GM19351 (cell line): ENCODE measurements at regions not wholly inside any gene's neighbourhood (a gene's known extent, or its start where the extent isn't known, plus 50 kb on each side); places are given as distances from the start of the nearest gene placed in this dataset.
A peak's percentile ranks its signal among the peaks of the same experiment; 100 is the strongest.
"Not testable (repeated sequence)": the region's sequence is repeated elsewhere in the genome, so short reads cannot be mapped to it uniquely, and the experiment has no call there.

Experiments used
- ATAC-seq: cut with Tn5 transposase; IDR thresholded peaks from one replicate; pipeline ENCODE4 v1.9.1; 2021; ENCODE audit warnings: mild to moderate bottlenecking, moderate library complexity; ENCODE audit not compliant: unreplicated experiment

DNA sequence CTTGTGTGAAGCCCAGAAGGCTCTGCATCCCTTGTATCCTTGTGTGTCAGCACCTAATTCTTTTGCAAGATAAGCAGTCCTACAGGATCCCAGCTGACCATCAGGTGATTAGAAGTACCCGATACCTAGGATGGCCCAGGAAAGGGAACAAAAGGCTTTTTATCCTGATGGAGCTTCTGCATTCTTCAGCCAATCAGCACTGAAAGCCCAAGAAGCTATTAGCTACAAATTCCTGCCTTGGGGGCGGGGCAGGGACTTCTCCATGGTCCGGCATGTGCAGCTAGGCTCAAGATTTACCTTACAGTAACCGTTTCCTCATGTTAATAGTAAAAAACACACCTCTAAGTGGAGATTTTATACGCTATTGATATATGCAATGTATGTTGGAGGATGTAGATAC, 264.6 kb upstream of the THUMPD2 start:
- no peak for ATAC-seq

GRCh38 chr2:40043191-40043590, 264.1 kb upstream of the THUMPD2 start:
- no peak for ATAC-seq

DNA sequence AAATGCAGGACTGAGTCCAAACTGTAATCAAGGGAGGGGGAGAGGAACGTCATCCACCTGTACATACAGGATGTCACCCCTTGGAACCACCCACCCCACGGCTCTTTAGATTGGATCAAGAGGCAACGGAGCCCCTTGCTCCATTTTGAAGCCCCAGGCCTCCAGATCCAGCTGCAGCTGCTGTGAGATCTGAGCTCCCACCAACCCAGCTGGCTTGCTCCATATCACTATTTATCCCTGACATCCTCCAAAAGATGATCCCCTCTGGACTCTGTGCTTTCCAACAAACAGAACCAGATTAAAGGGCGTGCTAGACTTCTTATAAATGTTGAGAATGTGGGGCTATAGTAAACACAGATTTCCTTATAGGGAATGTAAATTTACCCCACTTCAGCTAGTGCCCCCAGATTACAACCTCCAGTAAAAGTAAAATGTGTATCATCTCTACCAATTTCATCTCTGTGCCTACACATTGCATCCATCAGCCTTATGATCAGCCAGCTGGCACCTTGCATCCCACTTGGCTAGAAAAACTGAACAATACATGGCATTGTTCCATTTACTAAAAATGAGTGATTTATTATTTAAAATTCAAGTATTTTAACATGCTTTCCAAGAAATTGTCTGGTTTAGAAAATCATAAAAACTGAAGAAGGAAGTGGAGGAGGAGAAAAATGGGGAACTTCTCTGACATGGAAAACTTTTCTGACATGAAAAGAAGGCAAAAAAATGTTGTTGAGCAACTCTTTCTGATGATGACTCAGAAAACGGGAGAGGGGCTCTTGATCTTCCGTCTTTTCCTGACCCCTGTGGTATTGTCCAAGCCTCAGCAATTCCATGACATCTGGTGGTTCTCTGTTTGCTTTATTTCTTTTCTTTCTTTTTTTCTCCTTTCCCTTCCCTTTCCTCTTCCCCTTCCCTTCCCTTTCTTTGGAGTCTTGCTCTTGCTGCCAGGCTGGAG, 262.6 kb upstream of the THUMPD2 start:
- ATAC-seq, result no peak

- ATAC-seq, result no peak
These were observed 260.5 kb upstream of the THUMPD2 start for GRCh38 chr2:40039549-40039948.

GRCh38 chr2:40038646-40039045, 259.6 kb upstream of the THUMPD2 start:
- no peak for ATAC-seq

DNA sequence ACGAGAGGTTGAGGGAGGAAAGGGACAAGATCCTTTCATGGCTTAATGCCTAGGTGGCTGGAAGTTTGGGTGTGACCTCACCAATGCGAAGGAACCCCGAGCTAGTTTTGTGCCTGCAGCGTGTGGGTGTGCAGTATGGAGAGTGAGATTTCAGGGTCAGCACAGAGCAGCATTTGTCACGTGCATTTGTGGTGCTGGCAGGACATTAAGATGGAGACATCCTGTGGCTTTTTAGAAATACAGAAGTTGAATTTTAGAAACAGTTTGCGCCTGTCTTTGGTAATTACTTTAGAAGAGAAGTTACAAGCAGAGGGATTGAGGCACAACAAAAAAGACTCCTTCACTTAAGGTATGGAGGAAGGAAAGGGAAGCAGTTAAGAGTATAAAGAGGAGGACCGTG, 258.2 kb upstream of the THUMPD2 start:
- peak; percentile 71 for ATAC-seq

DNA sequence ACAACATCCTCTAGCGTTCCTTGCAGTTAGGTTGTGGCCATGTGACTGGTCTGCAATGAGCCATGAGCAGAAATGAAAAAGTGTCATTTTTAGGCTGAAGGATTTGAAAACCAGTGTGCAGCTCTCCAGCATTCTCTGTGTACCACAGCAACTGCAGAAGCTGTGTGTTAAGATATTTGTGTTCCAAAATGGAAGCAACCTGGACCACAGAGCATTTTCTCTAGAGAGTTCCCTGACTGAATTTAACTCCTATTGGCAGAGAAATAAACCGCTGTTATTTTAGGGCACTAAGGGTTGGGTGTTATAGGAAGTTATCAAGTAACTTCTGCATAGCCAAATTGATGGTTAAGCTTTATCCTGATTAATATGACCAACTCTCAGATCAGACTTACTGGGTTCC, 257.2 kb upstream of the THUMPD2 start:
- no peak for ATAC-seq

- ATAC-seq, result no peak
These were observed 255.7 kb upstream of the THUMPD2 start for GRCh38 chr2:40034801-40035200.

DNA sequence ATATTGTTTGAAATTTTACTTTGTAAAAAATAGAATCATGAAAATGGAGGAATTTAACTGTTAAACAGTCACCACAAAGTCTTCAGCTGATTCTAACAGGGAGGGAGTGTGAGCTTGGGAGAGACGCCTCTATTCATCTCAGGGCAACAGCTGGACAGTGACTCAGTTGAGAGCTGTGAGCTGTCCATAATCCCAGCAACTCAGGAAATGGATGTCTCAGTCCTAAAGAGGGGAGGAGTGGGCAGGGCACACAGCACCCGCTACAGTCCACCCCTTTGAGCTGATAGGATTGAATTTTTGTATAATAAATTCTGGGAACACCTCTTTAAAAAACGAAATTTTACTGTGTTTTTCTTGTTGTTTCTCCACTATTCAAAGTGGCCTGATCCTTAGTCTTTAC, 255.1 kb upstream of the THUMPD2 start:
- ATAC-seq, result no peak

- ATAC-seq, result no peak
These were observed 254.7 kb upstream of the THUMPD2 start for GRCh38 chr2:40033781-40034180.

DNA sequence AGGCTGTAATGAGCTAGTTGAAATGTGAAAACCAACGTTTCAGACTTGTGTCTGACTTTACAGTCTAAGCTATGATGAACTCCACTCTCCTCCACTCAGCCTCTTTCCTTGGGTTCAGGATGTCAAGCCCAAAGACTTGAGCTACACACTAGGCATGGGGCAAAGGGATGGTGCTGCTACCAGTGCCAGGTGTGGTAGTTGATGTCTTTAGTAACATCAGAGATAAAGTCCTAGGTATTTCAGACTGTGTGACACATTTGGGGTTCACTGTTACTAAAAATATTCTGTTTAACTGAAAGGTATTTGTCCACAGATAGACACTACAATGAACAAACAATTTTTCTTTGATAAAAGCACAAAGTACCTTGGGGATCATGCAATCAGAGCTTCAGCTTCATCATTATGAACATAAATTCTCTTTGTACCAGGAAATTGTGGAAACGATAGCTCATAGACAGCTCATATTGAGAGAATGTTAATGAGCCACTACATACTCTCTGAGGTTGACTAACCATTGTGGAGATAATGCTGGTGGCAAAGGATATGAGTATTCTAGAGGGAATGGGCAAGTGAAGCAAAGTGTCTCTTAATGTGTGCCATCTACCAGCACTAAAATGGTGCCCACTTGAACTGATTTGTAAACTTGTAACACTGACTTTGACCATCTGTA, 253.7 kb upstream of the THUMPD2 start:
- no peak for ATAC-seq

DNA sequence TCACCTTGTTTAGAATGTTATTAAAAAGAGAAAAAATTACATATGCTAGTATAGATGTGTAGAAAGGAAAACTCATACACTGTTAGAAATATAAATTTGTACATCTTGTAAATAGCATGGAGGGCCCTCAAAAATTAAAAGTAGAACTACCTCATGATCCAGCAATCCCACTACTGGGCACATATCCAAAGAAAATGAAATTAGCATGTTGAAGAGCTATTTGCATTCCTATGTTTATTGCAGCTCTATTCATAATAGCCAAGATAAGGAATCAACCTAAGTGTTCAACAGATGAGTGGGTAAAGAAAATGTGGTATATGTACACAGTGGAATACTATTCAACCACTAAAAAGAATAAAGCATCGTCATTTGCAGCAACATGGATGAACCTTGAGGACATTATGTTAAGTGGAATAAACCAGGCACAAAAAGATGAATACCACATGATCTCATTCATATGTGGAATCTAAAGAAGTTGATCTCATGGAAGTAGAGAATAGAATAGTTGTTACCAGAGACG, 251.5 kb upstream of the THUMPD2 start:
- ATAC-seq, result no peak

GRCh38 chr2:40028792-40029488, 249.9 kb upstream of the THUMPD2 start:
- ATAC-seq, result peak; percentile 97

GRCh38 chr2:40027968-40028367, 248.9 kb upstream of the THUMPD2 start:
- ATAC-seq, result no peak

DNA sequence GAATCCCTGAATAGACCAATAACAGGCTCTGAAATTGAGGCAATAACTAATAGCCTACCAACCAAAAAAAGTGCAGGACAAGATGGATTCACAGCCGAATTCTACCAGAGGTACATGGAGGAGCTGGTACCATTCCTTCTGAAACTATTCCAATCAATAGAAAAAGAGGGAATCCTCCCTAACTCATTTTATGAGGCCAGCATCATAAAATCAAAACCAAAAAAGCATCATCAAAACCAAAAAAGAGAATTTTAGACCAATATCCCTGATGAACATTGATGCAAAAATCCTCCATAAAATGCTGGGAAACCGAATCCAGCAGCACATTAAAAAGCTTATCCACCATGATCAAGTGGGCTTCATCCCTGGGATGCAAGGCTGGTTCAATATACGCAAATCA, 246.2 kb upstream of the THUMPD2 start:
- not testable (repeated sequence) for ATAC-seq

- ATAC-seq, result no peak
These were observed 241.9 kb upstream of the THUMPD2 start for GRCh38 chr2:40020997-40021396.

GRCh38 chr2:40016151-40016885, 237.3 kb upstream of the THUMPD2 start:
- no peak for ATAC-seq

DNA sequence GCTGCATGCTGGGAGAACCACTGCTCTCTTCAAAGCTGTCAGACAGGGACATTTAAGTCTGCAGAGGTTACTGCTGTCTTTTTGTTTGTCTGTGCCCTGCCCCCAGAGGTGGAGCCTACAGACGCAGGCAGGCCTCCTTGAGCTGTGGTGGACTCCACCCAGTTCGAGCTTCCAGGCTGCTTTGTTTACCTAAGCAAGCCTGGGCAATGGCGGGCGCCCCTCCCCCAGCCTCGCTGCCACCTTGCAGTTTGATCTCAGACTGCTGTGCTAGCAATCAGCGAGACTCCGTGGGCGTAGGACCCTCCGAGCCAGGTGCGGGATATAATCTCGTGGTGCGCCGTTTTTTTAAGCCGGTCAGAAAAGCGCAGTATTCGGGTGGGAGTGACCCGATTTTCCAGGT, 234.9 kb upstream of the THUMPD2 start:
- not testable (repeated sequence) for ATAC-seq

DNA sequence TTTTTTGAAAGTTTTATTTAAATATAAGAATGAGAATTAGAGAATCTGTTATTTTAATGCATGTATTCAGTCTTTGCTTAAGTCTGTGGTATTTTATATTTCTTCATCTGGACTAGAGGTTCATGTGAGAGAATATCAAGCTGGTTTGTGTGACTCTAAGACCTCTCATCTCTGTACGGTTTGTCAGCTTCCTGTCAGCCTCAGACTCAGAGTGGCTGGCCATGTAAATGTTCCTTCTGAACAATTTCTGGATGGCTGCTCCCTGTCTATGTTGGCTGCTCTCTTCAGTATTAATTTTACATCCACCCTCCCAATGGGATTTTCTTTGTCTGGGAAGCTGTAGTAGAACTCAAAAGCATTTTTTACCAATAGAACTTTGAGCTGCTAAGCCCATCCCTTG, 225.3 kb upstream of the THUMPD2 start:
- no peak for ATAC-seq

- no peak for ATAC-seq
These were observed 223.3 kb upstream of the THUMPD2 start for GRCh38 chr2:40002339-40002738.

GRCh38 chr2:39999864-40000263, 220.8 kb upstream of the THUMPD2 start:
- no peak for ATAC-seq
